Hepatocyte (in vitro differentiated cells): ENCODE measurements at regions not wholly inside any gene's neighbourhood (a gene's known extent, or its start where the extent isn't known, plus 50 kb on each side); places are given as distances from the start of the nearest gene placed in this dataset.

Experiments
- DNase-seq: peaks from one replicate; pipeline ENCODE4 v3.0.0-alpha.2; 2016; ENCODE audit warnings: low spot score
- H2AFZ ChIP-seq: fragments of 200-600 bp; sonication (generic); 2 replicates; pipeline ENCODE4 v1.6.0; 2016; ENCODE audit warnings: antibody characterized with exemption, mild to moderate bottlenecking
- H3K27ac ChIP-seq: fragments of 200-600 bp; sonication (generic); 2 replicates; pipeline ENCODE4 v1.5.1; 2016; ENCODE audit warnings: mild to moderate bottlenecking
- H3K27me3 ChIP-seq: fragments of 200-600 bp; sonication (generic); 2 replicates; pipeline ENCODE4 v1.6.1; 2016
- H3K36me3 ChIP-seq: fragments of 200-600 bp; sonication (generic); replicated peaks from 2 replicates; pipeline ENCODE4 v1.5.1; 2016; ENCODE audit warnings: low read depth; ENCODE audit not compliant: insufficient read depth
- H3K4me1 ChIP-seq: fragments of 200-600 bp; sonication (generic); 2 replicates; pipeline ENCODE4 v1.5.1; 2016; ENCODE audit warnings: mild to moderate bottlenecking, moderate library complexity; ENCODE audit not compliant: insufficient read depth
- H3K4me2 ChIP-seq: fragments of 200-600 bp; sonication (generic); 2 replicates; pipeline ENCODE4 v1.6.0; 2016
- H3K4me3 ChIP-seq: fragments of 200-600 bp; sonication (generic); 2 replicates; pipeline ENCODE4 v1.5.1; 2016; ENCODE audit warnings: mild to moderate bottlenecking
- H3K79me2 ChIP-seq: fragments of 200-600 bp; sonication (generic); 2 replicates; pipeline ENCODE4 v1.6.0; 2017; ENCODE audit warnings: mild to moderate bottlenecking
- H3K9me2 ChIP-seq: fragments of 200-600 bp; sonication (generic); replicated peaks from 2 replicates; pipeline ENCODE4 v1.6.0; 2017; ENCODE audit warnings: mild to moderate bottlenecking; ENCODE audit not compliant: insufficient read depth
- H3K9me3 ChIP-seq: fragments of 200-600 bp; sonication (generic); 2 replicates; pipeline ENCODE4 v1.5.1; 2016; ENCODE audit warnings: low read depth, mild to moderate bottlenecking
- H4K20me1 ChIP-seq: fragments of 200-600 bp; sonication (generic); 2 replicates; pipeline ENCODE4 v1.6.0; 2016; ENCODE audit warnings: mild to moderate bottlenecking; ENCODE audit not compliant: insufficient read depth, poor library complexity, severe bottlenecking
- CTCF ChIP-seq: fragments of 200-600 bp; sonication (generic); IDR thresholded peaks from 2 replicates; pipeline ENCODE4 v1.5.1; 2016; ENCODE audit warnings: antibody characterized with exemption, mild to moderate bottlenecking; ENCODE audit not compliant: poor library complexity
- EZH2 ChIP-seq: fragments of 200-600 bp; sonication (generic); IDR thresholded peaks from 2 replicates; pipeline ENCODE4 v1.6.1; 2016; ENCODE audit warnings: antibody characterized with exemption, mild to moderate bottlenecking, borderline replicate concordance
- EZH2phosphoT487 ChIP-seq: fragments of 200-600 bp; sonication (generic); IDR thresholded peaks from one replicate; pipeline ENCODE4 v1.6.1; 2018; ENCODE audit warnings: antibody characterized with exemption, mild to moderate bottlenecking, low read depth, moderate library complexity; ENCODE audit not compliant: unreplicated experiment, severe bottlenecking
- WGBS: methylation state at CpG from one replicate; pipeline ENCODE4 v1.1.6; 2016; ENCODE audit warnings: low lambda C conversion rate; ENCODE audit errors: missing lambda C conversion rate; 5-methylcytosine and 5-hydroxymethylcytosine counted together

GRCh38 chrX:125654501-125654900 lies 334.8 kb downstream of the TEX13C start:
- H4K20me1 ChIP-seq: no peaks in the 10 kb centered on the region
- H3K27ac ChIP-seq: no peak overlapping the region
- H3K4me1 ChIP-seq: no peaks in the 10 kb centered on the region
- H3K9me2 ChIP-seq: no peaks in the 10 kb centered on the region
- 61% methylated on average over 2 of the region's 2 CpGs for WGBS
- no peak overlapping the region for H2AFZ ChIP-seq
- H3K4me2 ChIP-seq: no peak overlapping the region
- H3K79me2 ChIP-seq: no peaks in the 10 kb centered on the region
- H3K27me3 ChIP-seq: no peaks in the 10 kb centered on the region
- H3K36me3 ChIP-seq: no peaks in the 10 kb centered on the region
- no peak for TF ChIP-seq EZH2
- no peak for TF ChIP-seq CTCF
- no peaks in the 10 kb centered on the region for H3K9me3 ChIP-seq
- no peak for DNase-seq
- no peak overlapping the region for H3K4me3 ChIP-seq

GRCh38 chrX:125673758-125674157 lies 354.1 kb downstream of the TEX13C start:
- DNase-seq: no peak
- H4K20me1 ChIP-seq: no peaks in the 10 kb centered on the region
- no peak overlapping the region for H2AFZ ChIP-seq
- H3K36me3 ChIP-seq: no peaks in the 10 kb centered on the region
- H3K9me3 ChIP-seq: no peaks in the 10 kb centered on the region
- H3K4me1 ChIP-seq: no peaks in the 10 kb centered on the region
- no peak overlapping the region for H3K4me3 ChIP-seq
- H3K79me2 ChIP-seq: no peaks in the 10 kb centered on the region
- TF ChIP-seq EZH2: no peak
- no peak for TF ChIP-seq EZH2phosphoT487
- no peak for TF ChIP-seq CTCF
- H3K27me3 ChIP-seq: no peaks in the 10 kb centered on the region
- H3K27ac ChIP-seq: no peak overlapping the region
- H3K4me2 ChIP-seq: no peak overlapping the region
- H3K9me2 ChIP-seq: no peaks in the 10 kb centered on the region

- Histone ChIP-seq H3K27ac (no peak overlapping the region), H4K20me1 (no peaks in the 10 kb centered on the region), H3K9me2 (no peaks in the 10 kb centered on the region), H3K36me3 (no peaks in the 10 kb centered on the region), H3K4me2 (no peak overlapping the region), H2AFZ (no peak overlapping the region), H3K4me3 (no peak overlapping the region), H3K27me3 (no peaks in the 10 kb centered on the region), H3K4me1 (no peaks in the 10 kb centered on the region), H3K9me3 (no peaks in the 10 kb centered on the region), H3K79me2 (no peaks in the 10 kb centered on the region)
- 54% methylated on average over 3 of the region's 3 CpGs for WGBS
- DNase-seq: no peak
- no peak for TF ChIP-seq EZH2
- TF ChIP-seq CTCF: no peak
- no peak for TF ChIP-seq EZH2phosphoT487
These were observed 358.6 kb downstream of the TEX13C start for GRCh38 chrX:125678258-125678657.

- no peaks in the 10 kb centered on the region for H3K9me3 ChIP-seq
- H3K4me3 ChIP-seq: no peak overlapping the region
- H3K36me3 ChIP-seq: no peaks in the 10 kb centered on the region
- no peaks in the 10 kb centered on the region for H3K79me2 ChIP-seq
- TF ChIP-seq EZH2 (no peak), CTCF (no peak), EZH2phosphoT487 (no peak)
- no peaks in the 10 kb centered on the region for H4K20me1 ChIP-seq
- DNase-seq: no peak
- no peaks in the 10 kb centered on the region for H3K9me2 ChIP-seq
- no peaks in the 10 kb centered on the region for H3K27me3 ChIP-seq
- H2AFZ ChIP-seq: no peak overlapping the region
- H3K27ac ChIP-seq: no peak overlapping the region
- H3K4me2 ChIP-seq: no peak overlapping the region
- no peaks in the 10 kb centered on the region for H3K4me1 ChIP-seq
These were observed 360.7 kb downstream of the TEX13C start for GRCh38 chrX:125680366-125680765.
